ENCODE measurements at regions not wholly inside any gene's neighbourhood (a gene's known extent, or its start where the extent isn't known, plus 50 kb on each side); places are given as distances from the start of the nearest gene placed in this dataset.

- intact Hi-C loops (cut with micrococcal nuclease; ENCODE audit: unreplicated experiment) = no loop called here
- no peaks in the 10 kb centered on the region for H3K36me3 ChIP-seq (ENCODE audit: control insufficient read depth, insufficient read depth, low read length)
- H3K4me3 ChIP-seq (ENCODE audit: low read depth in 2 of 2, low read length in 2 of 2) = no peak overlapping the region
- H3K9me3 ChIP-seq (ENCODE audit: control insufficient read depth, insufficient read depth, low read depth, low read length) = no peaks in the 10 kb centered on the region
- DNase-seq (ENCODE audit: low read depth, low spot score) (no peak), ATAC-seq (no peak)
- H3K27me3 ChIP-seq (ENCODE audit: control insufficient read depth, insufficient read depth, low read length) = no peaks in the 10 kb centered on the region
- H3K27ac ChIP-seq (ENCODE audit: low read length) = no peak overlapping the region
- ChIA-PET CTCF (no interaction called here), POLR2A (no interaction called here)
- BruUV-seq (replicated peaks) = no TSS peak
- no peaks in the 10 kb centered on the region for H3K4me1 ChIP-seq (ENCODE audit: control insufficient read depth, insufficient read depth, low read length)
- in situ Hi-C loops (cut with HindIII; ENCODE audit: low pct_unique_long_range_greater_than_20kb, low sequenced_read_pairs) = no loop called here
- no peak for TF ChIP-seq TCF7L2 (IDR thresholded peaks at IDR 0.05; ENCODE audit: low read depth, low read length)
These were observed 288.9 kb upstream of the IRAK1BP1 start for GRCh38 chr6:78578430-78578829.

GRCh38 chr6:78580923-78581322 lies 286.4 kb upstream of the IRAK1BP1 start:
- intact Hi-C loops (cut with micrococcal nuclease; ENCODE audit: unreplicated experiment) = no loop called here
- DNase-seq (ENCODE audit: low read depth, low spot score) (no peak), ATAC-seq (no peak)
- CTCF ChIA-PET = no interaction called here
- in situ Hi-C loops (cut with HindIII; ENCODE audit: low pct_unique_long_range_greater_than_20kb, low sequenced_read_pairs) = no loop called here
- Histone ChIP-seq H3K4me1 (ENCODE audit: control insufficient read depth, insufficient read depth, low read length) (no peaks in the 10 kb centered on the region), H3K36me3 (ENCODE audit: control insufficient read depth, insufficient read depth, low read length) (no peaks in the 10 kb centered on the region), H3K27ac (ENCODE audit: low read length) (no peak overlapping the region), H3K9me3 (ENCODE audit: control insufficient read depth, insufficient read depth, low read depth, low read length) (no peaks in the 10 kb centered on the region), H3K27me3 (ENCODE audit: control insufficient read depth, insufficient read depth, low read length) (no peaks in the 10 kb centered on the region), H3K4me3 (ENCODE audit: low read depth in 2 of 2, low read length in 2 of 2) (no peak overlapping the region)
- BruUV-seq (replicated peaks) = no TSS peak
- TF ChIP-seq CTCF (IDR thresholded peaks at IDR 0.05) = no peak
- TF ChIP-seq REST (IDR thresholded peaks at IDR 0.05; ENCODE audit: insufficient read depth in 1 of 2, low read depth in 2 of 2, low read length in 1 of 2) = no peak
- TF ChIP-seq TCF7L2 (IDR thresholded peaks at IDR 0.05; ENCODE audit: low read depth, low read length) = no peak
- TF ChIP-seq POLR2AphosphoS5 (IDR thresholded peaks at IDR 0.05; ENCODE audit: low read depth, low read length) = no peak
- TF ChIP-seq SIN3A (IDR thresholded peaks at IDR 0.05; ENCODE audit: borderline replicate concordance, insufficient read depth, low read depth, low read length) = no peak
- POLR2A ChIA-PET = no interaction called here

- no peak for TF ChIP-seq REST (IDR thresholded peaks at IDR 0.05; ENCODE audit: insufficient read depth in 1 of 2, low read depth in 2 of 2, low read length in 1 of 2)
- TF ChIP-seq SIN3A (IDR thresholded peaks at IDR 0.05; ENCODE audit: borderline replicate concordance, insufficient read depth, low read depth, low read length) = no peak
- no peak for TF ChIP-seq POLR2AphosphoS5 (IDR thresholded peaks at IDR 0.05; ENCODE audit: low read depth, low read length)
- no peak for TF ChIP-seq CTCF (IDR thresholded peaks at IDR 0.05)
- TF ChIP-seq TCF7L2 (IDR thresholded peaks at IDR 0.05; ENCODE audit: low read depth, low read length) = no peak
- Histone ChIP-seq H3K4me1 (ENCODE audit: control insufficient read depth, insufficient read depth, low read length) (no peaks in the 10 kb centered on the region), H3K27me3 (ENCODE audit: control insufficient read depth, insufficient read depth, low read length) (no peaks in the 10 kb centered on the region), H3K9me3 (ENCODE audit: control insufficient read depth, insufficient read depth, low read depth, low read length) (no peaks in the 10 kb centered on the region), H3K27ac (ENCODE audit: low read length) (no peak overlapping the region), H3K36me3 (ENCODE audit: control insufficient read depth, insufficient read depth, low read length) (no peaks in the 10 kb centered on the region), H3K4me3 (ENCODE audit: low read depth in 2 of 2, low read length in 2 of 2) (no peak overlapping the region)
- CTCF ChIA-PET = no interaction called here
- POLR2A ChIA-PET = no interaction called here
- no TSS peak for BruUV-seq (replicated peaks)
- in situ Hi-C loops (cut with HindIII; ENCODE audit: low pct_unique_long_range_greater_than_20kb, low sequenced_read_pairs) = no loop called here
- no peak for ATAC-seq
- intact Hi-C loops (cut with micrococcal nuclease; ENCODE audit: unreplicated experiment) = no loop called here
- no peak for DNase-seq (ENCODE audit: low read depth, low spot score)
These were observed 284.3 kb upstream of the IRAK1BP1 start for GRCh38 chr6:78583079-78583478.

Measured in Panc1 (cell line).